HG03439 (cell line): ENCODE measurements at regions not wholly inside any gene's neighbourhood (a gene's known extent, or its start where the extent isn't known, plus 50 kb on each side); places are given as distances from the start of the nearest gene placed in this dataset.

Source experiments
- ATAC-seq: cut with Tn5 transposase; IDR thresholded peaks from one replicate; pipeline ENCODE4 v1.9.1; 2021; ENCODE audit warnings: mild to moderate bottlenecking, moderate library complexity; ENCODE audit not compliant: unreplicated experiment

DNA sequence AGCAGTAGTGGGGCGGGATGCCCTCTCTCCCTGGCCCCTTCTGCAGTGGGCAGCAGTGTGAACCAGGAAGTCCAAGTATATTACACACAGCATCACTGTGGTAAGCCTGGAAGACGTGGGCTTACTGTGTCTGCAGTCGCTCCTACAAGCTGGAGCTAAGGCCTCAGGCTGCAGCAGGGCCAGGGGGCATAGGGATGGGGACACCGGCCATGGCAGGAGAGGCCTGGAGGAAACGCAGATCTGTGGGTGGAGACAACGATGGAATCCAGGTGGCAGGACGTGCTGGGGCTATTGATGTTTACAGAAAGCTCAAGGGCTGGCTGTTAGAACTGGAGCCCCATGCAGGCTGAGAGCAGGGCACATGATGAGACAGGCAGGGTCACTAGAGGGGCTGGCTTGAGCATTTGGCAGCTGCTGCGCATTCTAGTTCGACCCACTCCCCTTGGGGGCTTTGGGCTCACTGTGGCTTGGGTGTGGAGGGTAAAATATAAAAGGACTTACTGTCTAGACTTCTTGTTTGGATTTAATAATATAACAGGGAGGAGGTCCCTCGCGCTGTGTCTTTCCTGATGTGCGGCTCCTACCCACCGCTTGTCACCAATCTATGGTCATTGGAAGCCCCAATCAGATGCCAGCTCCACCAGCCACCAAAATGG, 539.5 kb downstream of the TBC1D22A start:
- ATAC-seq = no peak

DNA sequence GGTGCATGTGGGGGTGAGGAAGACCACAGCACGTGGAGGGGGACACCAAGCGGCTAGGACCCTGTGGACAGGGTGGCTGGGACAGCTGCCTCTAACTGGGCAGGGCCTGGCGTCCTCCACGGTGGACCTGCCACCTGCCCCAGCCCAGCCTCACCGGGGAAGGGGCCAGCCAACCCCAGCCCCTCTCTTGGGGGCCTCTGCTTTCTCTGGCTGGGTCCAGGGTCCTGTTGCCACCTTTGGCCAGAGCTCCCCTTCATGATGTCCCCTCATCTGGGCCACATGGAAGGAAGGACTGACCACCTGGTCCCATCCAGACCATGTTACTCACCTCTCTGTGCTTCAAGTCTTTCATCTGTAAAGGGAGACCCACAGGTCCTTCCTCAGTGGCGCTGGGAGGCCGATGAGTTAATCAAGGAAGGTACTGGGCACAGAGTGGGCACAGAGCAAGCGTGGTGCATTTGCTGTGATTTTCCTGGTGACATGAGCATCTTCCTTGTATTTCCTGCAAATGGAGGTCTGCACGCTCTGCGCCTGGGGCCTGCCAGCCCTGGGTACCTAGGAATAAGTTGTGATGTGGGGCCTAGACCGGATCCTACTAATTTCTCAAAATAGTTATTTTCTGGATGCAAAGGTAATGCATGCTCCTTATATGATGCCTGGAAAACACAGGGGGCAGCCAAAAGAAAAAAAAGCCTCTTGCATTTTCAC, 538.4 kb downstream of the TBC1D22A start:
- no peak for ATAC-seq

DNA sequence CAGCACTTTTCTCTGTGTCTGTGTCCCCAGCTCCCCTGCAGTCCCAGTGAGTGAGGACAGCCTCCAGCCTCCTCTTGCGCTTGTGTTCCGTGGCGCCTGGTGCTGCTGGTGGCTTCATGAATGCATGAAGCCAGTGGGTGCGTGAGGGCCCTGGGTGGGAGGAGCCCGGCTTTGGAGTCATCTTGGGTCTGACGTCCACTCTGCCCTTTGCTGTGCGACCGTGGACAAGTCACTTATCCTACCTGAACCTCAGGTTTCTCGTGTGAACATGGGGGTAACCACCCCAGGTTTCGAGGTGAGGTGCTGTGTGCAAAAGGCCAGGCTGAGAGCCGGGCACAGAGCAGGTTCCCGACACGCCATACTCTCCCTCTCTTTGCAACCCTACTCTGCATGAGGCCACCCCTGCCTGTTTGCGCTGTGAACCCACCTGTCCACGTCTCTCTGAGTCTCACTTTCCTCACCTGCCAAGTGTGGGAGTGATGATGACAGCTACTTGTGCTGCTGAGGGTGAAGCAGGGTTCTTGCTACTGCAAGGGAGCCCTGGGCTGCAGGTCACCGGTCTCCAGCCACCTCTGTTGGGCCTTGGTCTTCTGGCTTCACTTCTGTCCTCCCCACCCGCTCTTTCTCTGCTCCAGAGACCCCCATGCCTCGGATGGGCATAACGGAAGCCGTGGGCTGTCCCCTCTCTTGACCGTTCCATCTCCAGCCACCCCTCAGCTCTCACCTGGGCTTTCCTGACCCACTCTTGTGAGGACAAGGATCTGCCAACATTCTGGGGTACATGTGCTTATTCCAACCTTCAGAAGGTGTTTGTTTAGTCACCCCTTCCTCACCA, 537.6 kb downstream of the TBC1D22A start:
- ATAC-seq = no peak

GRCh38 chr22:47299211-47299862, 536.9 kb downstream of the TBC1D22A start:
- no peak for ATAC-seq

DNA sequence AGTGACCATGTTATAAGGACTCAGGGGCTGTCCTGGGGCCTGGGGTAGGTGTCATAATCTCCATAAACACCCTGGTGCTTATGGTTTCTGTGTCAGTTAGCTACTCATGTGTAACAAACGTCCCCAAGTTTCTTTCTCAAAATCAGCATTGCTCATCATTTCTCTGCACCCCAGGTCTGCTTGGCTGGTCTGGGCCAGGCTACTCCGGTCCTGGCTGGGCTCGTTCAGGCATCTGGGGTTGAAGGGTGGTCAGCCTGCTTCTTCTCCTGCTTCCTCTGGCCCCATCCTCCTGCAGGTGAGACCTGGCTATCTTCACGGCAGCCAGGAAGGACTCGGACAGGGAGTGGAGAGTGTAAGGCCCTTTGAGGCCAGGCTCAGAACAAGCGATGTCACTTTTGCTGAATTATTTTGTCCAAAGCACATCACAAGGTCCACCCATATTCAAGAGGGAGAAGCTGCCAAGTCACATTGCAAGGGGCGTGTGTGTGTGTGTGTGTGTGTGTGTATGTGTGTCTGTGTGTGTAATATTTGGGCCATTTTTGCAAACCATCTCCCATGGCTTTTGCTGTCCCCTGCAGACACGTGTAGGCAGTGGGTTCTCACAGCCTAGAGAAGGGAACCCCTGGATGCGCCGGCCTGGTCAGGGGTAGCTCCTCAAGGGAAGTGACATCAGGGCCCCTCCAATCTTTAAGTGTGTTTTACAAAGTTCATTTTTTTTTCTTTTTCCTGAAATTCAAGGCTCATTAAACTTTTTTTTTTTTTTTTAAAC, 535.8 kb downstream of the TBC1D22A start:
- ATAC-seq = no peak

DNA sequence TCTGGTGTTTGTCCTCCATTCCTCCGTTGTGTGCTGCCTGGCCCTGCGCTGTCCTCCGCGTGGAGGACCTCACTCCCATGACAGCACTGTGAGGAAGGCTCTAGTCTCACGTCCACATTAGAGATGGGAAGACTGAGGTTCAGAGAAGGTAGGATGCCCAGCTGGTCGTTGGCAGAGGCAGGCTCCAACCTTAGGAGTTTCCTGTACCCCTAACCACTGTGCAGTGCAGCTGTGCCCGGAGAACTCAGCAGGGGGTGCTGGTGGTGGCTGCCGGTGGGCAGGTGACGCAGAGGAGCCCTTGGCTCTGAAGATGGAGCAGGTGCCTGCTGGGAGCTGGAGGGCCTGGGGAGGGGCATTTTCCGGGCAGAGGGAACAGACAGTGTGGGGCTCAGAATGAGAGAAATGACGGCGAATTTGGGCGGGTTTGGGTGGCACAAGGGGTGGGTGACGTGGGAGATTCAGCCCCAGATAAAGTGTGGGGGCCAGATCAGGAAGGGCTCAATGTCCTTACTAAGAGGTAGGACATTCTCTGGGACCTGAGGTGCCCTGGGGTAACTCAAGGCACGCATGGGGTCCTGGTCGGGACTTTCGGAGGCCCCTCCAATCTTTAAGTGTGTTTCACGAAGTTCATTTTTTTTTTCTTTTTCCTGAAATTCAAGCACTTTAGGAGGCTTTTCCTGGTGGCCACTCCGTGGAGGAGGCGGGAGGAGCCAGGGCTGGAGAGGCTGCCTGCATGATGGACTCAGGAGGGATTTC, 535.0 kb downstream of the TBC1D22A start:
- ATAC-seq = no peak

DNA sequence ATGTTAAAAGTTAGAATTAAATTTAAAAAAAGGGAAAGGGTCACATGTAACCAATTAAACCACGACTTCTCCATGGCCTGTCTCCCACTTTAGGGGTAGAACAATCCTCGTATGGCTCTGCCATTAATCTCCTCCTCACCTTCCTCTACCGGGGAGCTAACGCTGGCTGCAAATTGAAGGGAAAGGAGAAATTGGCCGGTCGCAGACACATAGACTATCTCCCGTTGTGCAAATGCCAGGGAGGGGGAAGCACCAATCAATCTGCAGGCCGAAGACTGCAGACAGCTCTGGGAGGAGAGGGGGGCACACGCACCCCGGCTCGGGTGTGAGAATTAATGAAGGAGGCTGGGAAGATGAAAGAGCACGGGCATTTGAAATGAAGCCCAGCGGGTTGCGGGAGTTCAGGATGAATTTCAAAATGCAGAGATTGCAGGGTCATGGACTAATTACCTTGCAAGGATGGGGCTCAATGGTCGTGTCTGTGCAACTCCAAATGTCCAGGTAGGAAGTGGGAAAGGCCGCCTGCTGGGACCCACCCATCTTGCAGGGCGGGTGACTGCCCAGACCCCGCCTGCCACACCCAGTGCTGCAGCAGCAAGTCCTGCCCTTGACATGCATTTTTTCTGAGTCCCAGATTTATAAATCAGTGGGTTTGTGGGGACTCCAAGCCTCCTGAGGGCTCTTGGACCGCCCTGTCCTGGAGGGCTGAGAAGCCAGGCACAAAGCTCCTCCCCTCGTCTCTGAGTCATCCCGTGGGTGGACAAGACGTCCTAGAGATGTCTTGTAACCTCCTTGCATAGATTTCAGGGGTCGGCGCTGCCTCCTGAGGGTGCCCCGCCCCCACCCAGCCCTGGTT, 534.2 kb downstream of the TBC1D22A start:
- no peak for ATAC-seq

- ATAC-seq = no peak
Observed at GRCh38 chr22:47295982-47296381, 533.5 kb downstream of the TBC1D22A start.

DNA sequence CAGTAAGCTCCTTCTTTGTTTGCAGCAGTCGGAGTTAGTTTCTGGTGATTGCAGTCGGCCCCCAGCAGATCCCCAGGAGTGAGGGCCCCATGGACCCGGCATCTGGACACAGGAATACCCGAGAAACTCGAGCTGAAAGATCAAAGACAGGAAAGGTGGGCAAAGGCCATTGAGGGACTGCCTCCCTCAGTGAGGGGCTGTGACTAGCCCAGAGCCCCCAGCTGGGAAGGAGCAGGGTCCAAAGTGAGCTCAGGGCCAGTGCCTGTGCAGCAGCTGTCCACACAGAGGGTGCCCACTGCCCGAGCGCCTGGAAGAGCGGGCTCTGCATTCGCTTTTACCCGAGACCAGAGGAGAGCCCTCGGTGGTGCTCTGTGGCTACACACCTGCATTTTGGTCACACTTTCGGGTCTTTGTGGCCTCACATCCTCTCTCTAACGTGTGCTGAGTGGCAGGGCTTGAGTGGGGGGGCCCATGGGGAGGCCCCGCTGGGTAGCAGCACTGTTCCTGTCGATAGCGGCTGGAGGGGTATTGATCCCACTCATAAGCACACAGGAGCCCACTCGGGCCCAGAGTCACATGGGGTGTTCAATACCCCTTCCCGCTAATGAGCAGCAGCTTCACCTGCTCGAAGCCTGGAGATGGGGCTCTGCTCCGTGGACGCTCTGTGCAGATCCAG, 532.9 kb downstream of the TBC1D22A start:
- ATAC-seq = no peak

DNA sequence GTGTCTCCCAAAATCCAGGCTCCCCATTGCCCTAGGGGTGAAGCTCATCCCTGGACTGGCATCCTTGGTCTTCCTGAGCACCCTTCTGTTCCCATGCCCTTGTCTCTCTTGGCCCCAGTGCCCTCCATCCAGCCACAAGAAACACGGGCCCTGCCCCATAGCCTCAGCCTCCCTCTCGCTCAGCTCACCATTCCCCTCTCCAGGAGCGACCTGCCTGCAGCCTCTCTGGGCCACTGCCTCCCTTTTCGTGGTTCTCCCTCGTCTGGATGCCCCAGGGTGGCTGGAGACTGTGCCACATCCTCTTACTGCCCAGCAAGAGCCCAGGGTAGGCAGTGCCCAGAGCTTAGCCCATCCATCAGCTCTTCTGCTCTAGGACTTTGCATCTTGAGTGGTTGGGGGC, 532.1 kb downstream of the TBC1D22A start:
- ATAC-seq = no peak

- ATAC-seq = no peak
Observed at GRCh38 chr22:47294222-47294532, 531.7 kb downstream of the TBC1D22A start.

DNA sequence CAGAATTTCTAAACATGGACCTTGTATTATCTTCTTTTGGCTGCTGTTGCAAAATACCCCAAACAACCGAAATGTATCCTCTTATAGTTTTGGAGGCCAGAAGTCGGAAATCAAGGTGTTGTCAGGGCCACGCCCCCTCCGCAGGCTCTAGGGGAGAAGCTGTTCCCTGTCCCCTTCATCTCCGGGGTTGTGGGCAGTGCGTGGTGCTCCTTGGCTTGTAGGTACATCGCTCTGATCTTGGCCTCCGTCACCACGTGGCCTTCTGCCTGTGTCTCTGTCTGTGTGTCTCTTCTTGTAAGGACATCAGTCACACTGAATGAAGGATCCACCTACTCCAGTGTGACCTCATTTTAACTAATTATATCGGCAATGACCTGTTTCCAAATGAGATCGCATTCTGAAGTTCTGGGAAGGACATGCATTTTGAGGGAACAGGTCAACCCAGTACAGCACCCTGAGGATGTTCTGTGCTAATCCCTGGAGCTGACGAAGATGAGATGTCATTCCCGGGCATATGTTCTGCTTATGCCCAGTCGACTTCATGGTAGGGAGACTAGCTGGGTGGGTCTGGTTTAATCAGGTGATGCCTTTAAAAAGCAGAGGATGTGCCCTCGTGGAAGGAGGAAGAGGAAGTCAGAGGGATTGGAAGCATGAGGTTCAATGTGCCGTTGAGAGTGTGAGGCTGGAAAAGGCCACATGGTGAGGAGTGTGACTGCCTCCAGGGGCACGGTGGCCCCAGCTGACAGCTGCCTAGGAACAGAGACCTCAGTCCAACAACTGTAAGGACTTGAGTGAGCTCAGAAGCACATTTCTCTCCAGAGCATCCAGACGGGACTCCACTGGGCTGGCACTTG, 531.1 kb downstream of the TBC1D22A start:
- no peak for ATAC-seq

GRCh38 chr22:47292546-47293320, 530.3 kb downstream of the TBC1D22A start:
- no peak for ATAC-seq

GRCh38 chr22:47291565-47292495, 529.4 kb downstream of the TBC1D22A start:
- no peak for ATAC-seq

GRCh38 chr22:47290706-47291430, 528.4 kb downstream of the TBC1D22A start:
- no peak for ATAC-seq
